Activated T-cell treated with anti-CD3 and anti-CD28 coated beads for 24 hours (primary cell): ENCODE measurements at regions not wholly inside any gene's neighbourhood (a gene's known extent, or its start where the extent isn't known, plus 50 kb on each side); places are given as distances from the start of the nearest gene placed in this dataset.

Source experiments
- DNase-seq: peaks from one replicate; pipeline ENCODE4 v3.0.0-alpha.2; 2020; ENCODE audit warnings: low read depth

- DNase-seq, result no peak
Observed at GRCh38 chr2:118738524-118739308, 108.7 kb downstream of the EN1 start.

DNA sequence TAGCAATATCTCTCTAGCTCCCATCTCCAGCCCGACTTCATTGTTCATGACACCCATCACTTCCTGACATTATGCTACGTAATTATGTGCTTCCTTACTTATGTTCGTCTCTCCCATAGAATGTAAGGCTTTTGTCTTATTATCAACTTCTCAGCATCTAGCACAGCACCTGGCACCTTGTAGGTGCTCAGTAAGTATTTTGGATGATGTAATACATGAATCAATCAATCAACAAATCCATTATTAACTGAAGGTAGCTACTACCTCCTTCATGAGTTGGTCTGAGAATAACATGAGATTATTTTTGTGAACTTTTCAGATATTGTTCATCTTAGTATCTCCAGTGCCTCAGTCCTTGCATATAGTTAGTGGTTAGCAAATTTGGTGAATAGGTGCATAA lies 109.3 kb downstream of the EN1 start:
- no peak for DNase-seq

- DNase-seq, result no peak
Observed at GRCh38 chr2:118737684-118738083, 109.8 kb downstream of the EN1 start.

DNA sequence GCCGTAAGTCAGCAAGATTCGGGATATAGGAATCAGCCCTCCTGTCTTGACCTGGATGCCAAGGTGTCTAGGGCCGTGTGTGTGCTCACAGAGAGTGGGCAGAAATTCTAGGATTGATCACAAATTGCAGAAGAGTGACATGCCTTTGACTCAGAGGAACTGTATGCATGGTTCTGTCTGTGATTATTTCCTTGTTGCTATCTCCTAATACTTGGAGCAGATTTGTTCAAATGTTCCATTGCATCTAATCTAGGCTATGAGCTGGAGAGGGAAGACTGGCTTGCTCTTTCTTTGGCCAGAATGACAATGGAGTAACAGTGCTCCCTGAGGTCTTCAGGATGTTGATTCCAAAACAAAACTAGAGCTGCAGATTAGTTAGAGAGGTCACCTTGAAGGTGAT lies 115.0 kb downstream of the EN1 start:
- no peak for DNase-seq

DNA sequence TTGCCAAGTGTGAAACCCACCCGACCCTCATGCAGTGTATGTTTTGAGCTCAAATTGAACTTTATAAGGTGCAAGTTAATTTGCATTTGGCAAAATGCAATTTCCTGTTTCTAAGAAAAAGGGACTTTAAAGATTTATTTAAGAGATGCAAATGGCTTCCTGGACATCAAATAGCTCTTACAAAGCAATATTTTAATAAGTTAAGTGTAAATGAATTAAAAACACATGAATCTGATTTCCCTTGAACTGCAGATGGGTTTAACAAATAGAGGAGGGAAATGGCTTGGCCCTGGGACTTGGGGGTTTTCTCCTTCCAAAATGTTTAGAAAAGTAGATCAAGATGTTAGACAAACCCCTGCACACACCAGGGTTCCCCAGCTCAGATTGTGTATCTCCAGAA lies 116.0 kb downstream of the EN1 start:
- no peak for DNase-seq

DNA sequence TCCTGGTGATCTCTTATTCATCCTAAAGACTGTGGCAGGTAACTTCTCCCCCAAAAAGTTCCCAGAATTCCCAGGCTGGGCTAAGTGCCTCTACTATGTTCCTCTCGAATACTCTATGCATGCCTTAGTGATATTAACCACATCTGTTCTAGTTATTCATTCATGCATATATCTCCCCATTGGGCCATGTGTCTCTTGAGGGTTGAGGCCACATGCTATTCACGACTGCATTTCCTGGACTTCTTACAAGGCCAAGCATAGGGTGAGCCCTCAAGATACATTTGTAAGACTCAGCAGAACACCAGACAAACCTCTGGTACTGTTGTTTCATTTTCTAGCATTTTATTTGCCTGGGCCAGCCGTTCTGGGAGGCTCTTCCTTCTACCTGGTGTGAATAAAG lies 117.0 kb downstream of the EN1 start:
- no peak for DNase-seq

DNA sequence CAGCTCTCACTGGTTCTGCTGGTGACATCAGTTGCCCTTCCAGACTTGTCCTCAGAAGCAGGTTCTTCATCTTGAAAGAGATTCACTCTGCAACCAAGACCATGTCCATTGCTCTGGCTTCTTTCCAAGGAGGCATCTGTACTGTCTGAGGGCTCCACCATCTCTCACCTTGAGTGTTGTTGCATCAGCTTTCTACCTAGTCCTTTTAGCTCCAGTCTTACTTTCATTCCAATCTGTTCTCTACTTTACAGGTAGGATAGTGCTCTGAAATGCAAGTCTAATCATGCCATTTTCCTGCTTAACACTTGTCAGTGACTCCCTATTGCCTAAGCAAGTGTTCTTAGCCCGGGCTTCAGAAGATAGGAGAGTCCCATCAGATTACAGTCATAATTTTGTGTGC lies 117.7 kb downstream of the EN1 start:
- DNase-seq, result no peak

DNA sequence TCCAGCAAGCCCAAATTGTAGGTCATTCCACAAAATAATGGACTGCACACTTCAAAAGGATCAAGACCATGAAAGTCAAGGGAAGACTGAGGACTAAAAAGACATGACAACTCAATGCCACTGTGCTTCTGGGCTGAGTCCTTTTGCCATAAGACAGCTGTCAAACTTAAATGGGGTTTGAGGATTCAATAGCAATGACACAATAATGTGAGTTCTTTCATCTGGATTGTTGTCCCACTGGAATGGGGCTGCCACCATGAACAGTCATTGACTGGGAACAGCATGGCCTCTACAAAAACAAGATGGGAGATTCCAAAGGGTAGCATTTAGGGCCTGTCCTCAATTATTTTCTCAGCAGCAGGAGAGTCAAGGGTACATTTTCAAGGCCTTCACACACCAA lies 118.5 kb downstream of the EN1 start:
- no peak for DNase-seq

- no peak for DNase-seq
Observed at GRCh38 chr2:118726821-118727220, 120.6 kb downstream of the EN1 start.

DNA sequence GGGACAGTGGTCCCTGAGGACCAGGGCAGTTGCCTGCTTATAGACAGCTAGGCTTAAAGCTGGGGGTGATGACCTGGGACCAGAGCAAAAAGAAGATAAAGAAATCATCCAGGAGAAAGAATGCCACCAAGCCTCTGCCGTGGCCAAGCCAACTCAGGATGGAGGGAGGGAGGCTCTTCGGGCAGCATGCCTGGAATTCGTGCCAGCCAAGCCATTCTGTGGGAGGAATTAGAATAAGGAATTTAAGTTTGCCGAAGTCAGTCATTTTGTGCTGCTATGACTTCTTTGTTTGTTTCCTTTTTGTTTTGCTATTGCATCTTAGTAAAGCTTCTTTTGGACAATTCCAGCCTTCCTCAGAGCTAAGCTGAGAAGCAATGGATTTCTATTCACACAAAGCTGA lies 124.1 kb downstream of the EN1 start:
- no peak for DNase-seq

DNA sequence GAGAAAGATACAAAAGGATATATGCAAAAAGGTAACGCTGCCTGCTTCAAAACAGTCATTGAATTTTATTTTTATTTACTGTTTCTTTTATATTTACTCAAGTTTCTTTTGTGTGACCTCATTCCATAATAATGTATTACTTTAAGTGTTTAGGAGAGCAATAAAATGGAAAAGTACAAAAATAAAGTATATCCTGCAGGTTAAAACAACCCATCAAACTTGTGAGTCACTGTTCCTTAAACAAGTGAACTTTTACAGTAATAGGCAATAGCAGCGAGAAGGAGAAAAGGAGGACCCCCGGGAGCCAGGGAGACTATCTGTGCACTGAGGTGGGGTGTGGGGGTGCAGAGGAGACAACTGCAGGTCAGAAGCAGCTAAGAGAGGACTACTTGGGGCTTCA lies 124.5 kb downstream of the EN1 start:
- no peak for DNase-seq

DNA sequence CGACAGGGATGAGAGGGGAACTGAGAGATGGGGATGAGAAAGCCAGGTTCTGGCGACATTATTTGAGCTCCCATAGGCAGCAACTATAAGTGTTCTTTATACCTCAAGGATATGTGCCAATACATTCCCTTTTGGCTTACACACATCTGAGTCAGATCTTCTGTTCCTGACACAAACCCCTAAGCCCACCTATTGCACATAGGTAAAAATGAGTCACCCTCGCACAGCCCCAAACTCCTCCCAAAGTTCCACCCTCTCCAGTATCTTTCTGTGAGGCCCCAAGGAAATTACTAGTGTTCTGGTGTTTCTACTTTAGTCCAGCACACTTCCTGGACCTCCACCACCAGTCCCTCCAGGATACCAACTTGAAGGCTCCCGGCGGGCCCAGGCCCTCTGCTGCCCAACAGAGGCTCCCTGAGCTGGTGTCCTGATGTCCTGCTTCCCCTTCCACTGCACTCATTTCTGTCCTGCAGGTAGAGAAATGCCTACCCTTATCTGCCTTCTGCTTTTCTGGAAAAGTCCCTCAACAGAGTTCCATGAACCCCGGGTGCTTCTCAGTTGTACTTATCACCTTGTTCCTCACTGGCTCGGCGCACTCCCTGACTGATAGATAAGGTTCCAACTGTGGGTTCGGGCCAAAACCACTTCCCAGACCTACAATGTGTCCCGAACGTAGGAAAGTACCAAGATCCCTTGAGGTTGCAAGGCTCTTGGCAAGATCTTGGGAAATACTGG lies 125.5 kb downstream of the EN1 start:
- DNase-seq, result no peak

DNA sequence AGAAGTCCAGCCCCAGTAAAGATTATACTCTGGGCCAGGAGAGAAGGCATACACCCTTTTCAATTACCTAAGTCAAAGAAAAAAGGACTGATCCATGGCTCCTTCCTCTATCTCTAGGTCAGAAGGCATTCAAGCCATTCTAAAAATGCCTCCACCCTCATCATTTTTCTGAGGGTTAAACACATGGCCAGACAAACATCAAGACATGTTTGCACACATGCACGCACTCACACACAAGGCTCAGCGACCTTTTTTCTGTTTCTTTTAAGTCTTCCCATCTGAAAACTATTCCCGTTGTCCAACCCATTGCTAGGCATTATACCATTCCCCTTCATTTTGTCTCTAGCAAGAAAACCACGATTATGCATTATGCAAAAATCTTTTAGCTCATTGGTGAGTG lies 126.6 kb downstream of the EN1 start:
- DNase-seq, result no peak

DNA sequence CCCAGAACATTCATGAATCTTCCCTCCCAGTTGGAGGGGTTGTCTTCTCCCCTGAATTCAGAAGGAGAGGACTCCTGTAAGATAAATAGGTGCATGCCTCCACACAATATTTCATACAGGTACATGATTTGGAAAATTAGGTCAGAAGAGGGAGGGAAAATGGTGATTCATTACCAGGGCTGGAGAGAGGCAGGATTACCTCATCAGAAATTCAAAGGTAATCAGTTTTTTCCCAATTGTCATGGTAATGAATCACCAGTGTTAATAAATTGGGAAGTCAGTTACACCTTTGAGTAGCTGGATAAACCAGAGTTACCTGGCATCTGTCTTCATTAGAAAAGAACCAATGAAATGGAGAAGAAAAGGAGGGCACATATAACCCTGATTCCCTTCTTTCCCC lies 128.5 kb downstream of the EN1 start:
- no peak for DNase-seq

DNA sequence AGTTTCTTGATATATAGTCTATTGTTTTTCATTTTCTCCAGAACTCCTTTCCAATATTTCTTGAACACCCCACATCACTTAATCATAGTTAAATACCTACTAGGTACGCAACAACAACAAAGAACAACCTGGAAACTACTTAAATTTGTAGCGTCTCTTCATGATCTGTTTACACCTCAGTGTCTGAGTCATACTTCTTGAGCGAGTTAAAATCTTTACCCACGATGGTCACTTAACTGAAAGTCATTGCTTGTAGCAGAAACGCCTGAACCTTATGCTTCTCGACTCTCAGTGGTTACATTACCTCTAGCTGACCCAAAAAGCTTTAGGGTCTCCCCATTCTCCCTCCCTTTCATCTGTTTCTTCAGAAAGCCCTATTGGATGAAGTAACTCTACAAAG lies 131.3 kb downstream of the EN1 start:
- DNase-seq, result no peak

- DNase-seq, result no peak
Observed at GRCh38 chr2:118714118-118714517, 133.3 kb downstream of the EN1 start.

DNA sequence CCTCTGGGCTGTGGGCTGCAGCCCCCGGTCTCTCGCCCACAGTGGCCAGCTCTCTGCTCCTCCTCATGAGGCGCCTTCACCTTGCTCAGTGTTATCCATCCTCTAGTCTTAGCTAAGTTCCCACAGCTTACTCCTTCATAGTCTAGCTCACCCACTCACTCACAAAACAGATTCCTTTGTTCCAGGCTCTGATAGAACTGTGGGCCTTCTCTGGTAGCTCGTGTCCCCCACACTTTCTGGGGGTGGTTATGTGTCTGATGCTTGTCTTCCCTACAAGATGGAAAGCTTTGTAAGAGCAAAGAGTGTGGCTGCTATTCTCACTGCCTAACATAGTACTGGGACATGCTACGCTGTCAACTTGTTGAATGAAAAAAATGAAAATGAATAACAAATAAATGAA lies 135.8 kb downstream of the EN1 start:
- DNase-seq, result no peak

- DNase-seq, result no peak
Observed at GRCh38 chr2:118710481-118710880, 137.0 kb downstream of the EN1 start.

GRCh38 chr2:118709786-118710185 lies 137.7 kb downstream of the EN1 start:
- DNase-seq, result no peak

DNA sequence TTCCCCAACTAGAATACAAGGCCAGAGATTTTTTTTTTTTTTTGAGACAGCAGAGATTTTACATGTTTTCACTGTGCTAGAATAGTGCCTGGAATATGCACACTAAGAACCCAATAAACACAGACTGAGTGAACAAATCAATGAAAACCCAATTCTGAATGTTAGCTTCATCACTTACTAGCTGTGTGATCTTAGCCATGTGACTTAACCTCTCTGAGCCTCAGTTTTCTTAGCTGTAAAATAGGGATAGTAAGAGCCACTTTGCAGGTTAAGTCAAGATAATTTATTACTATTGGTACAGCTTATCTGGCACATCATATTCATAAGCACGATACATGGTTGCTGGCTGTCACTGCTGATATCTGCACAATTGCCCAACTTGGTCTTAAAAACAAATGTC lies 140.6 kb downstream of the EN1 start:
- no peak for DNase-seq

DNA sequence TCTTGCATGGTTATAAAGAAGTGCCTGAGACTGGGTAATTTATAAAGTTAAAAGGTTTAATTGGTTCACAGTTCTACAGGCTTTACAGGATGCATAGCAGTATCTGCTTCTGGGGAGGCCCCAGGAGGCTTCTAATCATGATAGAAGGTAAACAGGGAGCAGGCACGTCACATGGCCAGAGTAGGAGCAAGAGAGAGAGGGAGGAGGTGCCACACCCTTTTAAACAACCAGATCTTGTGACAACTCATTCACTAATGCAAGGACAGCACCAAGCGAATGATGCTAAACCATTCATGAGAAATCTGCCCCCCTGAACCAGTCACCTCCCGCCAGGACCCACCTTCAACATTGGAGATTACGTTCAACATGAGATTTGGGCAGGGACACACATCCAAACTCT lies 141.1 kb downstream of the EN1 start:
- DNase-seq, result no peak

DNA sequence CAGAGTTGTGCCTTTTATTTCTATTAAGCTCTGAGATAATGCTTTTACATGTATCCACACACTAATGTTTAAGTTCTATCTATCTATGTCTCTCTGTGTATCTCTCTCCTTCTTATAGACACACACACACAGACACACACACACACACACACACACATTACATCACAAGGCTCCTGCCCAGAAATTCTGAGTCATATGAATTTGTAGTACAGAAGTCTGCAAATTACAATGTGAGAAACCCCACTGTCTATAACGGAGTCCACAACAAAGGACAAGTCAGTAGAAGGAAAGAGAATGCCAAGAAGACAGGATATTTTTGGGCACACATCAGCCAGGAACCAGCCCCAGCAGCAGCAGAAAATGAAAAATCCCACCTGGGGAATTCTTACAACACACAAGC lies 142.4 kb downstream of the EN1 start:
- DNase-seq, result no peak

DNA sequence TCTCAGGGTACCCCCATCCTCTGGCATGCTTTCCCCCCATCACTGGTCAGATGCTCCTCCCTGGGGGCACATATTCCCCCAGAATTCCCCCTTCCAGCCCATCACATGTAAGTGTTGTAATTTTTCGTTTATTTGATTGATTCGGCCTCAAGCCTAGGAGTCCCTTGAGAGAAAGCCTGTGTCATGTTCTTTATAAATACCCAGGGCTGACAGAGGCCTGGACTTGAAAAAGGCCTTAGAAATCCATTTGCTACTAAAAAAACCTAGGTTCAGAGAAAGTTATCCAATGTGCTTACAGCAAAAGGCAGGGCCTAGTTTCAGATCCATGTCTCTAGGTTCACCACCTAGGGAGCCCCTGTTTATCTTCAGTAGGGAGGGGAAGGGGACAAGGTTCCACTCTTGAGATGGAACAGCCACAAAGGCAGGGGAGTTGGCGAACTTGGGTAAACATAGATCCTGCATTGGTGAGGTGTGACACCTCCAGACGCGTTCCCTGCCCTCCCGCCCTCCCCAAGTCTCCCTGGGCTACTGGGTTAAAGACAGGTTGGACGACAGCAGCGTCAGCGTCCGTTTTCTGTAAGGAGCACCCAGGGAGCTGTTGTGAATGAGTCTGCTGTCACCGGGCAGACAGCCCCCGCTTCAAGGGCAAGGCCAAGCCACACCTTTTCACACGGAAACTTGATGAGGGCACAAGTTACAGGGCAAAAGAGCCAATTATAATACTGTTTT lies 147.8 kb downstream of the EN1 start:
- DNase-seq, result no peak
